ENCODE measurements at regions not wholly inside any gene's neighbourhood (a gene's known extent, or its start where the extent isn't known, plus 50 kb on each side); places are given as distances from the start of the nearest gene placed in this dataset.

Small RNAs in the stretch of these regions (small RNA-seq; reads per million reads assigned to genes)
- 0 reads per million in 2 experiments for gene UBBP5

Data from NCI-H460 (cell line).